ENCODE measurements at regions not wholly inside any gene's neighbourhood (a gene's known extent, or its start where the extent isn't known, plus 50 kb on each side); places are given as distances from the start of the nearest gene placed in this dataset.

GRCh38 chr1:61012341-61012761, 70.0 kb upstream of the NFIA start:
- no peaks in the 10 kb centered on the region for H3K4me1 ChIP-seq
- H2AFZ ChIP-seq, result no peak overlapping the region
- H3K9me3 ChIP-seq (ENCODE audit: control insufficient read depth, low read length), result no peaks in the 10 kb centered on the region
- no peak overlapping the region for H3K4me2 ChIP-seq (ENCODE audit: low read length)
- H3K27ac ChIP-seq, result no peak overlapping the region
- TF ChIP-seq CTCF (IDR thresholded peaks at IDR 0.05), result no peak
- no peak overlapping the region for H3K4me3 ChIP-seq (ENCODE audit: low read depth, low read length)
- no peaks in the 10 kb centered on the region for H3K27me3 ChIP-seq (ENCODE audit: control insufficient read depth, insufficient read depth, low read length)
- no peaks in the 10 kb centered on the region for H3K79me2 ChIP-seq
- H3K9ac ChIP-seq, result no peak overlapping the region
- no peaks in the 10 kb centered on the region for H3K36me3 ChIP-seq (ENCODE audit: control insufficient read depth, insufficient read depth, low read length)

GRCh38 chr1:61011561-61012263, 70.6 kb upstream of the NFIA start:
- Histone ChIP-seq H2AFZ (no peak overlapping the region), H3K27ac (no peak overlapping the region), H3K4me3 (ENCODE audit: low read depth, low read length) (no peak overlapping the region), H3K4me1 (no peaks in the 10 kb centered on the region), H3K36me3 (ENCODE audit: control insufficient read depth, insufficient read depth, low read length) (no peaks in the 10 kb centered on the region), H3K9ac (no peak overlapping the region), H3K27me3 (ENCODE audit: control insufficient read depth, insufficient read depth, low read length) (no peaks in the 10 kb centered on the region), H3K9me3 (ENCODE audit: control insufficient read depth, low read length) (no peaks in the 10 kb centered on the region), H3K79me2 (no peaks in the 10 kb centered on the region), H3K4me2 (ENCODE audit: low read length) (no peak overlapping the region)
- no peak for TF ChIP-seq CTCF (IDR thresholded peaks at IDR 0.05)

GRCh38 chr1:61007534-61008364, 74.6 kb upstream of the NFIA start:
- no peaks in the 10 kb centered on the region for H3K9me3 ChIP-seq (ENCODE audit: control insufficient read depth, low read length)
- no peaks in the 10 kb centered on the region for H3K27me3 ChIP-seq (ENCODE audit: control insufficient read depth, insufficient read depth, low read length)
- H3K4me1 ChIP-seq, result peaks cover 5% of the 10 kb centered on the region
- H3K9ac ChIP-seq, result no peak overlapping the region
- no peaks in the 10 kb centered on the region for H3K36me3 ChIP-seq (ENCODE audit: control insufficient read depth, insufficient read depth, low read length)
- no peak for TF ChIP-seq CTCF (IDR thresholded peaks at IDR 0.05)
- H3K27ac ChIP-seq, result no peak overlapping the region
- no peaks in the 10 kb centered on the region for H3K79me2 ChIP-seq
- H3K4me2 ChIP-seq (ENCODE audit: low read length), result no peak overlapping the region
- H2AFZ ChIP-seq, result no peak overlapping the region
- no peak overlapping the region for H3K4me3 ChIP-seq (ENCODE audit: low read depth, low read length)

DNA sequence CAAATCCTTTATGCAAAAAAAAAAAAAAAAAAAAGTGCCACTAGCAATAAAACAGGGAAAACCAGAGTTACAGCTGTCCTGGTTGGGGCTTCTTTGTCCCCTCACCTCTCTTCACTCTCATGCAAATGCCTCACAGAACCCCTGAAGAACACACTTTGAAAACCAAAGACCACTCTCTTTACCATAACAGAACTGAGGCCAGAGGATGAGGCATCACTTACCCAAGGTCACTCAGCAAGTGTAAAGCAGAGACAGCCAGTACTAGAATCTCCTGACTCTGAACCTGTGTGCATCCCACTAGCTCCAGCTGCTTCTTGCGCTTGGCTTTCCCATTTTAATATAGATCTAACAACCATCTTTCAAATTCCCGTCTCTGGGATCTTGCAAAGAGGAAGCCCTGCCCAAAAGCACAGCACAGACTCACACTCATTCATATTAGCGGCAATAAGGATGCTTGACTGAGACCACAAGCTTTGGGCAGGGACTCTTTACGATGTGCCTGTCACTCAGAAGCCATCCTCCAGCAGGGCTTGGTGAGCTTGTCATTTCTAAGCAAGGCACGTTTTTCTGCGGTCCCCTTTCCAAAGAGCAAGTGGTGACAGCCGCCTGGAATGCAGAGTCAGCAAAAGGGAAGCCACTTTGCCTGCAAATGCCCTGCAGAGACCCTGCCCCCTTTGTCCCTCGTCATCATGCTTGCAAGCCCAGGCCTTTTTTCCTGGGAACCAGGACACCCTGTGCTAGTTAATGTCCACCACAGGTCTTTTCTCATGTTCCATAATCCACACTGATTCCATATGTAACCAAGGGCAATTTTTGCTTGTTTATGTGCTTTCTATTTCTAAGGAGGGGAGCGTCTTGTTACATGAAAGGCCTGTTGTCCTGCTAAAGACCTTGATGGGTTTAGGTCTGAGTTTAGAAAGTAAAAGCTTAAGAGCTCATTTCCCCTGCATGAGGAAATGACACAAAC, 76.5 kb upstream of the NFIA start:
- no peak overlapping the region for H3K4me3 ChIP-seq (ENCODE audit: low read depth, low read length)
- no peak overlapping the region for H3K27ac ChIP-seq
- H3K9me3 ChIP-seq (ENCODE audit: control insufficient read depth, low read length), result no peaks in the 10 kb centered on the region
- H3K79me2 ChIP-seq, result no peaks in the 10 kb centered on the region
- no peak overlapping the region for H3K4me2 ChIP-seq (ENCODE audit: low read length)
- H3K4me1 ChIP-seq, result peaks cover 6% of the 10 kb centered on the region
- H3K9ac ChIP-seq, result no peak overlapping the region
- no peak for TF ChIP-seq CTCF (IDR thresholded peaks at IDR 0.05)
- H2AFZ ChIP-seq, result peak overlapping the region; percentile 4
- no peaks in the 10 kb centered on the region for H3K36me3 ChIP-seq (ENCODE audit: control insufficient read depth, insufficient read depth, low read length)
- H3K27me3 ChIP-seq (ENCODE audit: control insufficient read depth, insufficient read depth, low read length), result no peaks in the 10 kb centered on the region
